ENCODE measurements at regions not wholly inside any gene's neighbourhood (a gene's known extent, or its start where the extent isn't known, plus 50 kb on each side); places are given as distances from the start of the nearest gene placed in this dataset.

GRCh38 chr3:191973820-191974219 is 512.9 kb downstream of the PYDC2 start:
- 67 to 81% methylated on average over 6 of the region's 6 CpGs for WGBS, 2 donors
- Histone ChIP-seq H3K9me3 (no peaks in the 10 kb centered on the region), H3K27ac (no peak overlapping the region), H3K27me3 (no peaks in the 10 kb centered on the region), H3K36me3 (no peaks in the 10 kb centered on the region), H3K4me1 (no peaks in the 10 kb centered on the region), H3K4me3 (no peak overlapping the region)
- no peak for TF ChIP-seq CTCF (IDR thresholded peaks at IDR 0.05)
- intact Hi-C loops (cut with DNase I): no loop called here
- DNase-seq (no peak), ATAC-seq (no peak)

- Histone ChIP-seq H3K9me3 (peaks cover 0 to 14% (median 0%) of the 10 kb centered on the region in 11 donors), H3K4me3 (no peak overlapping the region), H3K27me3 (no peaks in the 10 kb centered on the region), H3K27ac (no peak overlapping the region), H3K36me3 (no peaks in the 10 kb centered on the region), H3K4me1 (no peaks in the 10 kb centered on the region)
- 73 to 79% methylated on average over 6 of the region's 6 CpGs for WGBS, 2 donors
- no peak for TF ChIP-seq CTCF (IDR thresholded peaks at IDR 0.05)
- DNase-seq (no peak), ATAC-seq (no peak)
- intact Hi-C loops (cut with DNase I): no loop called here
These were observed 515.0 kb downstream of the PYDC2 start for GRCh38 chr3:191975936-191976335.

GRCh38 chr3:191980443-191980842 is 519.5 kb downstream of the PYDC2 start:
- no peak for TF ChIP-seq CTCF (IDR thresholded peaks at IDR 0.05)
- Histone ChIP-seq H3K9me3 (peaks cover 0 to 16% (median 0%) of the 10 kb centered on the region in 11 donors), H3K4me3 (no peak overlapping the region), H3K27ac (no peak overlapping the region), H3K4me1 (no peaks in the 10 kb centered on the region), H3K27me3 (no peaks in the 10 kb centered on the region), H3K36me3 (no peaks in the 10 kb centered on the region)
- DNase-seq: no peak
- 77 to 85% methylated on average over 4 of the region's 4 CpGs for WGBS, 2 donors
- intact Hi-C loops (cut with DNase I): no loop called here
- no peak for ATAC-seq

- Histone ChIP-seq H3K4me1 (no peaks in the 10 kb centered on the region), H3K36me3 (no peaks in the 10 kb centered on the region), H3K9me3 (peaks cover 0 to 16% (median 0%) of the 10 kb centered on the region in 11 donors), H3K27ac (no peak overlapping the region), H3K4me3 (no peak overlapping the region), H3K27me3 (no peaks in the 10 kb centered on the region)
- intact Hi-C loops (cut with DNase I): no loop called here
- no peak for TF ChIP-seq CTCF (IDR thresholded peaks at IDR 0.05)
- ATAC-seq (no peak), DNase-seq (no peak)
- 61 to 64% methylated on average over 3 of the region's 3 CpGs for WGBS, 2 donors
These were observed 521.5 kb downstream of the PYDC2 start for GRCh38 chr3:191982481-191982880.

GRCh38 chr3:191985691-191986090 is 524.7 kb downstream of the PYDC2 start:
- WGBS, 2 donors: 71 to 76% methylated on average over 3 of the region's 3 CpGs
- peaks cover 0 to 4% (median 0%) of the 10 kb centered on the region in 11 donors for H3K9me3 ChIP-seq
- no peaks in the 10 kb centered on the region for H3K36me3 ChIP-seq
- H3K4me3 ChIP-seq: no peak overlapping the region
- DNase-seq (no peak), ATAC-seq (no peak)
- no peak for TF ChIP-seq CTCF (IDR thresholded peaks at IDR 0.05)
- H3K27ac ChIP-seq: no peak overlapping the region
- intact Hi-C loops (cut with DNase I): no loop called here
- H3K4me1 ChIP-seq: no peaks in the 10 kb centered on the region
- no peaks in the 10 kb centered on the region for H3K27me3 ChIP-seq
